ENCODE measurements at regions not wholly inside any gene's neighbourhood (a gene's known extent, or its start where the extent isn't known, plus 50 kb on each side); places are given as distances from the start of the nearest gene placed in this dataset.
"Not testable (repeated sequence)": the region's sequence is repeated elsewhere in the genome, so short reads cannot be mapped to it uniquely, and the experiment has no call there.

DNA sequence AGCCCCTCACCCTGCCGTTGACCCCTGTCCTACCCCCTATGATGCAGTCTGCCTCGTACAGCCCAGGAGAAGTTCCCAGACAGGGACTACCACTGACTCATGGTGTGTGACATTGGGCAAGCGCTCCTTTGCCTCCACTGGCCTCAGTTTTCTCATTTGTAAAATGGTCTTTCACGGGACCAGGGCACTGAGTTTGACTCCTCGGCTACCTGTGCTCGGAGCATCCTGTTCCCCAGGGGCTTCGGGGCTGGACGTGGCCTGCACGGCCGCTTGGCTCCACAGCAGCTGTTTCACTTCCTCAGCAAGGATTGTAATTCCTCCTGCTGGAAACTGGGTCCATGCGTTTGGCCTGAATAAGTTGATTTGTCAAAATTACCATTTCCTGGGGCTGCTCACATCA, 277.3 kb downstream of the MATN1 start:
- no peak for DNase-seq (ENCODE audit: low read depth)

GRCh38 chr1:30445449-30445848, 277.9 kb downstream of the MATN1 start:
- TF ChIP-seq POLR2A (IDR thresholded peaks at IDR 0.05; ENCODE audit: extremely low read depth, insufficient read length), result no peak
- TF ChIP-seq, protein P1, sequence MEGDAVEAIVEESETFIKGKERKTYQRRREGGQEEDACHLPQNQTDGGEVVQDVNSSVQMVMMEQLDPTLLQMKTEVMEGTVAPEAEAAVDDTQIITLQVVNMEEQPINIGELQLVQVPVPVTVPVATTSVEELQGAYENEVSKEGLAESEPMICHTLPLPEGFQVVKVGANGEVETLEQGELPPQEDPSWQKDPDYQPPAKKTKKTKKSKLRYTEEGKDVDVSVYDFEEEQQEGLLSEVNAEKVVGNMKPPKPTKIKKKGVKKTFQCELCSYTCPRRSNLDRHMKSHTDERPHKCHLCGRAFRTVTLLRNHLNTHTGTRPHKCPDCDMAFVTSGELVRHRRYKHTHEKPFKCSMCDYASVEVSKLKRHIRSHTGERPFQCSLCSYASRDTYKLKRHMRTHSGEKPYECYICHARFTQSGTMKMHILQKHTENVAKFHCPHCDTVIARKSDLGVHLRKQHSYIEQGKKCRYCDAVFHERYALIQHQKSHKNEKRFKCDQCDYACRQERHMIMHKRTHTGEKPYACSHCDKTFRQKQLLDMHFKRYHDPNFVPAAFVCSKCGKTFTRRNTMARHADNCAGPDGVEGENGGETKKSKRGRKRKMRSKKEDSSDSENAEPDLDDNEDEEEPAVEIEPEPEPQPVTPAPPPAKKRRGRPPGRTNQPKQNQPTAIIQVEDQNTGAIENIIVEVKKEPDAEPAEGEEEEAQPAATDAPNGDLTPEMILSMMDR (IDR thresholded peaks at IDR 0.05; ENCODE audit: low read depth, low read length), result no peak
- TF ChIP-seq MYC (IDR thresholded peaks at IDR 0.05; ENCODE audit: low read depth, low read length), result no peak
- TF ChIP-seq, protein P2, sequence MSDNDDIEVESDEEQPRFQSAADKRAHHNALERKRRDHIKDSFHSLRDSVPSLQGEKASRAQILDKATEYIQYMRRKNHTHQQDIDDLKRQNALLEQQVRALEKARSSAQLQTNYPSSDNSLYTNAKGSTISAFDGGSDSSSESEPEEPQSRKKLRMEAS (IDR thresholded peaks at IDR 0.05; ENCODE audit: low read depth, low read length), result no peak
- no peak for DNase-seq (ENCODE audit: low read depth)
- H3K4me3 ChIP-seq (ENCODE audit: low read depth, low read length), result no peak overlapping the region

More for the DNA sequence above, 277.3 kb downstream of the MATN1 start:
- TF ChIP-seq POLR2A (IDR thresholded peaks at IDR 0.05; ENCODE audit: extremely low read depth, insufficient read length), result no peak
- no peak overlapping the region for H3K4me3 ChIP-seq (ENCODE audit: low read depth, low read length)

- no peak overlapping the region for H3K4me3 ChIP-seq (ENCODE audit: low read depth, low read length)
- no peak for DNase-seq (ENCODE audit: low read depth)
- TF ChIP-seq, protein P1 (IDR thresholded peaks at IDR 0.05; ENCODE audit: low read depth, low read length), result no peak
- TF ChIP-seq, protein P2 (IDR thresholded peaks at IDR 0.05; ENCODE audit: low read depth, low read length), result no peak
- TF ChIP-seq MYC (IDR thresholded peaks at IDR 0.05; ENCODE audit: low read depth, low read length), result no peak
- TF ChIP-seq POLR2A (IDR thresholded peaks at IDR 0.05; ENCODE audit: extremely low read depth, insufficient read length), result no peak
These were observed 278.5 kb downstream of the MATN1 start for GRCh38 chr1:30444850-30445249.

GRCh38 chr1:30444401-30444800, 279.0 kb downstream of the MATN1 start:
- no peak for DNase-seq (ENCODE audit: low read depth)
- TF ChIP-seq, protein P1 (IDR thresholded peaks at IDR 0.05; ENCODE audit: low read depth, low read length), result no peak
- TF ChIP-seq, protein P2 (IDR thresholded peaks at IDR 0.05; ENCODE audit: low read depth, low read length), result no peak
- no peak for TF ChIP-seq MYC (IDR thresholded peaks at IDR 0.05; ENCODE audit: low read depth, low read length)
- no peak overlapping the region for H3K4me3 ChIP-seq (ENCODE audit: low read depth, low read length)

DNA sequence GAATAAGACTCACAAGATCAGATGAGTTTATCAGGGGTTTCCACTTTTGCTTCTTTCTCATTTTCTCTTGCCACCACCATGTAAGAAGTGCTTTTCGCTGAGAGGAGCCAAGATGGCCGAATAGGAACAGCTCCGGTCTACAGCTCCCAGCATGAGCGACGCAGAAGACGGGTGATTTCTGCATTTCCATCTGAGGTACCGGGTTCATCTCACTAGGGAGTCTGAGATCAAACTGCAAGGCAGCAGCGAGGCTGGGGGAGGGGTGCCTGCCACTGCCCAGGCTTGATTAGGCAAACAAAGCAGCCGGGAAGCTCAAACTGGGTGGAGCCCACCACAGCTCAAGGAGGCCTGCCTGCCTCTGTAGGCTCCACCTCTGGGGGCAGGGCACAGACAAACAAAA, 285.1 kb downstream of the MATN1 start:
- H3K4me3 ChIP-seq (ENCODE audit: low read depth, low read length); DNase-seq (ENCODE audit: low read depth): not testable (repeated sequence)

- H3K4me3 ChIP-seq (ENCODE audit: low read depth, low read length), result no peak overlapping the region
- TF ChIP-seq, protein P1 (IDR thresholded peaks at IDR 0.05; ENCODE audit: low read depth, low read length), result no peak
- TF ChIP-seq, protein P2 (IDR thresholded peaks at IDR 0.05; ENCODE audit: low read depth, low read length), result no peak
- no peak for TF ChIP-seq POLR2A (IDR thresholded peaks at IDR 0.05; ENCODE audit: extremely low read depth, insufficient read length)
- no peak for TF ChIP-seq MYC (IDR thresholded peaks at IDR 0.05; ENCODE audit: low read depth, low read length)
- no peak for DNase-seq (ENCODE audit: low read depth)
These were observed 286.3 kb downstream of the MATN1 start for GRCh38 chr1:30437059-30437576.

DNA sequence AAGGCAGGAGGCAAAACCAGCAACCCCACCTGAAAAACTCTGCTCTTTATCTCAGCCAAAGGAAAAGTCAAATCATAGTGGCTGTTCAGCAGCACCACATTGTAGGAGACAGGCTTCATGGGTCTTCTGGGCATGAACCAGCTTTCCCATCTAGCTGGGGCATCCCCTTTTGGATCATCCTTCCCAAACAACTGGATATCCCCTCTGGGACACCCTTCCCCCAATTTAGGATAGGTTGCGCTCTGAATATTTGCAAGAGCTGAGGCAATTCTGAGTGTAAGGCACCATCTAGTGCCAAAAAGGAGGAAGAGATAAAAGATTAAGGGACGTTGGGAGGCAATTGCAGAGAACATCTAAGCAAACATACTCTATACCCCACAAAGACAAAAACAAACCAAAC, 295.8 kb downstream of the MATN1 start:
- DNase-seq (ENCODE audit: low read depth), result no peak
- H3K4me3 ChIP-seq (ENCODE audit: low read depth, low read length), result no peak overlapping the region
- TF ChIP-seq POLR2A (IDR thresholded peaks at IDR 0.05; ENCODE audit: extremely low read depth, insufficient read length), result no peak
- TF ChIP-seq MYC (IDR thresholded peaks at IDR 0.05; ENCODE audit: low read depth, low read length), result no peak
- TF ChIP-seq, protein P1 (IDR thresholded peaks at IDR 0.05; ENCODE audit: low read depth, low read length), result no peak
- TF ChIP-seq, protein P2 (IDR thresholded peaks at IDR 0.05; ENCODE audit: low read depth, low read length), result no peak

Data from NB4 (cell line).